Fibroblast of lung (primary cell): ENCODE measurements at regions not wholly inside any gene's neighbourhood (a gene's known extent, or its start where the extent isn't known, plus 50 kb on each side); places are given as distances from the start of the nearest gene placed in this dataset.

Experiments used
- DNase-seq, 2 donors: peaks; one replicate each; pipeline versions ENCODE4 v3.0.0 to v3.0.0-alpha.2; 2010; ENCODE audit warnings: low read depth in 2 of 2
- H2AFZ ChIP-seq: 2 replicates; pipeline ENCODE4 v1.5.1; 2012; ENCODE audit warnings: low read length, control low read depth, inconsistent platforms
- H3K27ac ChIP-seq: 2 replicates; pipeline ENCODE4 v1.5.1; 2011; ENCODE audit warnings: low read length, control low read depth; ENCODE audit not compliant: insufficient read depth
- H3K27me3 ChIP-seq: 2 replicates; pipeline ENCODE4 v1.5.1; 2011; ENCODE audit warnings: mild to moderate bottlenecking, low read length; ENCODE audit not compliant: control insufficient read depth, insufficient read depth
- H3K36me3 ChIP-seq: 2 replicates; pipeline ENCODE4 v1.5.1; 2011; ENCODE audit warnings: low read length; ENCODE audit not compliant: control insufficient read depth, insufficient read depth
- H3K4me1 ChIP-seq: 2 replicates; pipeline ENCODE4 v1.5.1; 2011; ENCODE audit warnings: low read length; ENCODE audit not compliant: control insufficient read depth, insufficient read depth; ENCODE audit errors: extremely low read depth
- H3K4me2 ChIP-seq: 2 replicates; pipeline ENCODE4 v1.5.1; 2011; ENCODE audit warnings: low read length, control low read depth; ENCODE audit not compliant: insufficient read depth; ENCODE audit errors: extremely low read depth
- H3K4me3 ChIP-seq, 4 experiments: fragments of 200-600 bp in 1 of 4; sonication (generic) in 1 of 4; replicated peaks in 1 of 4; 2 replicates each; pipeline ENCODE4 v1.5.1; 2011 to 2016; ENCODE audit warnings: low read length in 4 of 4, low read depth in 3 of 4, mild to moderate bottlenecking in 3 of 4, control low read depth in 2 of 4, inconsistent platforms in 1 of 4, mixed read lengths in 1 of 4; ENCODE audit not compliant: insufficient read depth in 1 of 4; ENCODE audit errors: control extremely low read depth in 1 of 4
- H3K79me2 ChIP-seq: 2 replicates; pipeline ENCODE4 v1.5.1; 2012; ENCODE audit warnings: mild to moderate bottlenecking, low read length, inconsistent platforms; ENCODE audit not compliant: control insufficient read depth, insufficient read depth
- H3K9ac ChIP-seq: 2 replicates; pipeline ENCODE4 v1.5.1; 2011; ENCODE audit warnings: mild to moderate bottlenecking, low read length, control low read depth; ENCODE audit not compliant: insufficient read depth
- H3K9me3 ChIP-seq: 2 replicates; pipeline ENCODE4 v1.5.1; 2012; ENCODE audit warnings: low read depth, low read length; ENCODE audit not compliant: control insufficient read depth, insufficient read depth
- H4K20me1 ChIP-seq: 2 replicates; pipeline ENCODE4 v1.5.1; 2011; ENCODE audit warnings: low read length; ENCODE audit not compliant: control insufficient read depth, insufficient read depth; ENCODE audit errors: extremely low read depth
- CTCF ChIP-seq, 2 donors: IDR thresholded peaks in 1 of 2; conservative IDR thresholded peaks in 1 of 2; 1 replicate in 1 of 2; 2 replicates in 1 of 2; pipeline ENCODE4 v1.5.1; 2011 to 2012; ENCODE audit warnings: low read length in 2 of 2, control low read depth in 1 of 2, inconsistent platforms in 1 of 2, low read depth in 1 of 2, mild to moderate bottlenecking in 1 of 2
- EZH2 ChIP-seq: IDR thresholded peaks from 2 replicates; pipeline ENCODE4 v1.5.1; 2012; ENCODE audit warnings: low read length, control low read depth, mild to moderate bottlenecking; ENCODE audit errors: missing control alignments

- Histone ChIP-seq H3K27ac (no peak overlapping the region), H4K20me1 (no peaks in the 10 kb centered on the region), H3K4me2 (no peak overlapping the region), H2AFZ (no peak overlapping the region), H3K9ac (no peak overlapping the region), H3K36me3 (no peaks in the 10 kb centered on the region), H3K79me2 (no peaks in the 10 kb centered on the region), H3K9me3 (no peaks in the 10 kb centered on the region), H3K27me3 (no peaks in the 10 kb centered on the region), H3K4me3 (no peak overlapping the region), H3K4me1 (peaks cover 4% of the 10 kb centered on the region)
- TF ChIP-seq EZH2 (no peak), CTCF (conservative IDR thresholded peaks at IDR 0.05 in 1 of 2, IDR thresholded peaks at IDR 0.05 in 1 of 2; ENCODE audit: low read depth in 1 of 2, low read length in 2 of 2) (no peak)
- DNase-seq = no peak
Measured at GRCh38 chr9:3658964-3659363, 133.2 kb upstream of the RFX3 start.

- Histone ChIP-seq H3K4me2 (no peak overlapping the region), H3K4me3 (no peak overlapping the region), H2AFZ (no peak overlapping the region), H3K79me2 (no peaks in the 10 kb centered on the region), H3K9me3 (no peaks in the 10 kb centered on the region), H3K27ac (no peak overlapping the region), H3K27me3 (no peaks in the 10 kb centered on the region), H3K4me1 (no peaks in the 10 kb centered on the region), H3K36me3 (no peaks in the 10 kb centered on the region), H3K9ac (no peak overlapping the region), H4K20me1 (no peaks in the 10 kb centered on the region)
- no peak for DNase-seq
- TF ChIP-seq CTCF (conservative IDR thresholded peaks at IDR 0.05 in 1 of 2, IDR thresholded peaks at IDR 0.05 in 1 of 2; ENCODE audit: low read depth in 1 of 2, low read length in 2 of 2) = no peak
- no peak for TF ChIP-seq EZH2
Measured at GRCh38 chr9:3656224-3656623, 130.4 kb upstream of the RFX3 start.

- no peaks in the 10 kb centered on the region for H3K9me3 ChIP-seq
- no peak for TF ChIP-seq EZH2
- TF ChIP-seq CTCF (conservative IDR thresholded peaks at IDR 0.05 in 1 of 2, IDR thresholded peaks at IDR 0.05 in 1 of 2; ENCODE audit: low read depth in 1 of 2, low read length in 2 of 2) = no peak
Measured at GRCh38 chr9:3650994-3651622, 125.3 kb upstream of the RFX3 start.

More at GRCh38 chr9:3650994-3651622, 125.3 kb upstream of the RFX3 start:
- DNase-seq = no peak
- H3K9ac ChIP-seq = no peak overlapping the region
- H3K4me1 ChIP-seq = no peaks in the 10 kb centered on the region
- H2AFZ ChIP-seq = no peak overlapping the region
- H3K27ac ChIP-seq = no peak overlapping the region
- H3K36me3 ChIP-seq = no peaks in the 10 kb centered on the region
- H3K79me2 ChIP-seq = no peaks in the 10 kb centered on the region
- H3K4me3 ChIP-seq = no peak overlapping the region
- no peaks in the 10 kb centered on the region for H4K20me1 ChIP-seq
- no peaks in the 10 kb centered on the region for H3K27me3 ChIP-seq
- no peak overlapping the region for H3K4me2 ChIP-seq
